HG03457 (cell line): ENCODE measurements at regions not wholly inside any gene's neighbourhood (a gene's known extent, or its start where the extent isn't known, plus 50 kb on each side); places are given as distances from the start of the nearest gene placed in this dataset.

ENCODE experiments used
- ATAC-seq: cut with Tn5 transposase; IDR thresholded peaks from one replicate; pipeline ENCODE4 v1.9.1; 2021; ENCODE audit warnings: moderate number of reproducible peaks; ENCODE audit not compliant: unreplicated experiment

DNA sequence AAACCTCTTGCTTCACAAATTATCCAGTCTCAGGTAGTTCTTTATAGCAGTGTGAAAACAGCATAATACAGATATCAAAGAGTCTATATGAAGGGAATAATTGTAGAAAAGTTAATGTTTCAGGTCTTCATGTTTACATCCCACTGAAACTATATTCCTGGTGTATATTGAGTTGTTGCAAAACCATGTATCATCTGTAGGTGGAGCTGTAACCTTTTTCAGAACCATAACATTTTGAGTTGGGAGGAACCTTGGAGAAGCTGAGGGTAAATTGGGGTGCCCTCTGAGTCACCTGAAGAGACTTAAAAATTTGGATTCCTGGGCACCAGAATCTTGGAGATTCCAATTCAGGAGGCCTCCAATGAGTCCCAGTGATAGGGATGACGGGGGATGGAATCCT is 51.9 kb upstream of the TAPT1 start:
- no peak for ATAC-seq
